HK-2 (cell line): ENCODE measurements at regions not wholly inside any gene's neighbourhood (a gene's known extent, or its start where the extent isn't known, plus 50 kb on each side); places are given as distances from the start of the nearest gene placed in this dataset.
"Not testable (repeated sequence)": the region's sequence is repeated elsewhere in the genome, so short reads cannot be mapped to it uniquely, and the experiment has no call there.

ENCODE experiments used
- DNase-seq: peaks from one replicate; pipeline ENCODE4 v3.0.0-alpha.2; 2018; ENCODE audit not compliant: unreplicated experiment

DNA sequence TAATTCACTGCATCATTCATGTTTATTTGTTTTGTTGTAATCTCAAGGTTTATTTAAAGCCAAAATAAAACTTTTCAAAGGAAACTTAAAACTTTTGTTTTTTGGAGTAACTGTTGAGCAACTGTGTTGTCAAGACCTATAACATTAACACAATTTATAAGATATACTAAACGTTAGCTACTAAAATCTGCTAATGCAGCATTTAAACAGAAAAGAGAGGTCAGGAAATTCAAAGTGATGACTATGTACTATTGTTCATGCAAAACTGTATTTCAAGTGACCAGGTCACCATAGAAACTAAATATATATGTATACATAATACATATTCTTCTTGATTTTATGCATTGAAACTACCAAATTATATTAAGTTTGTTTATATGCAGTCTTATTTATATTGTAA lies 1740.9 kb downstream of the EFNA5 start:
- DNase-seq: no peak

DNA sequence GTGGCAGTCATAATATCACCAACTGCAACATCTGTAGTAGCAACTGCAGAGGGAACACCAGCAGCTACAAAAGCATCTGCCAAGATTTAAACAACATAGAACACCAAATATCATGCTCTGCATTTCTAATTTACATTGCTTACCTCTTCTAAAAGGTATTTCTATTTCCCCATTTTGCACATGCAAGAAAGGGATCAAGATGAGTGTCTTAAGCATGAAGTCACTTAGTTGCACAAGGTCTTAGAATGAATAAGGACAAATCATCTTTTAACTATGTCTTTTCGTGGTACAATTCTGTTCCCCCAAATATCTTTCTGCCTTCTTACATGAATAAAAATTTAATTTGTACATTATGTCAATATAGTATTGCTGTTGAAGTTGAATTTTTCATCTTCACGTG lies 1746.4 kb downstream of the EFNA5 start:
- no peak for DNase-seq

DNA sequence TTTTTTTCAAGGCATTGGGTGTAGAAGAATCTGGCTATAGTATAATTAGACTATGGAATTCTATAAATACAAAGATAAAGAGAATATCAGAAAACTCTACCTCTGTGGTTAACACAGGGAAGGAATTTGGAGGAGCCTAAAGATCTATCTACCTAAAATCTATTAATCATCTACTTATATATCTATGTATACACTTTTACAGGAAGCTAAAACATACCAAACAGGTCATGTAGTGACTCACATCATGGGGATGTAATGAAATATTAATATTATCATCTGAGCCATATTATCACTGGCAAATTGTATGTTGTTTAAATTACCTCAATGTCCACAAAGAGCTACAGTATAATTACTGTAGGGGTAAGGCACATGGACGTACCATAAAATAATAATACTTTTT lies 1748.2 kb downstream of the EFNA5 start:
- no peak for DNase-seq

DNA sequence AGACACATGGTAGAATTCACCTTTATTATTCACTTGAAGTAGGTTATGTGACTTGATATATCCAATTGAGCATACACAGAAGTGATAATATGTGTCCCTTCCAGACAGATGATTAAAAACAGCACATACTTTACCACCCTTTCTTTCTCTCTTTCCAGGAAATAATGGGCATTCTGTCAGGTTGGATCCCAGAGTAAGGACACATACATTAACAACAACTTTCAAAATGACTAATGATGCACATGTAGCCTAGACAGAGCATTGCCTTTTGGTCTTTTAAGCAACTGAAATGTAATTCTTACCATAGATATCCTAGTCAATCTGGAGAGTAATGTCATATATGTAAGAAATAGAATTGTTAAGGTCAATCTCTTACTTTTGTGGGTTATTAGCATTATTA lies 1748.7 kb downstream of the EFNA5 start:
- DNase-seq: no peak

DNA sequence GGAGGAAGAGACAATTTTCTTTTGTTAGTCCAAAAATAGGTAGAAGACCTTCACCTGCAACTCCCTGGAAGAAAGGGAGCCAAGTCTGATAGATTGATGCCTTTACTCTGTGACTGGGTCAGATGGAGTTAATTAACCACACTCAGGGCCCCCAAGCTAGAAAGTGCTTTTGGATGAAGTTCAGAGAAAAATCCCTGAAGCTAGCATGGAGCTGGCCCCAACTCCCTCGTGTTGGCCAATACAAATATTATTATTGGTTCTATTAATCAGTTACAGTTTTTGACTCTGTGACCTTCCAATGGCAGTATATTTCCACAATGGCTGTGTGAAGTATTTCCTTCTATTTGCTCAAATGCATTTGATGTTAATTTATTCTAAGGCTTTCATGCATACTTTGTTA lies 1753.5 kb downstream of the EFNA5 start:
- DNase-seq: no peak

DNA sequence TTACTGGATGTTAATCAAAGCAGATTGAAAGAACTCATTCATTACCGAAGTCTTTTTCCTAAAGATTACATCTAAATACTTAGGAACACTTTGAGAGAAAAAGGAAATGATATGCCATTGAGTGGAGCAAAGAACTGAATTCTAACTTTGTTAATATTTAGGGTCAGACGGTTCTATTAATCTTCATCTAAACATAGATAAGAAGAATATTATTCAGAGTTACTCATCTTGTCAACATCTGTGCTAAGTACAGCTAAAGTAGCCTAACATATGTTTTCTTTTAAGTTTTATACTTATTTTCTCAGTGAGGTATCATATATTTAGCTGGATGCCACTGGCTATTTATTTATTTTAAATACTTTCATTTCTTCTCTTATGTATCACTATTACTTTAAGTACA lies 1763.7 kb downstream of the EFNA5 start:
- DNase-seq: no peak

DNA sequence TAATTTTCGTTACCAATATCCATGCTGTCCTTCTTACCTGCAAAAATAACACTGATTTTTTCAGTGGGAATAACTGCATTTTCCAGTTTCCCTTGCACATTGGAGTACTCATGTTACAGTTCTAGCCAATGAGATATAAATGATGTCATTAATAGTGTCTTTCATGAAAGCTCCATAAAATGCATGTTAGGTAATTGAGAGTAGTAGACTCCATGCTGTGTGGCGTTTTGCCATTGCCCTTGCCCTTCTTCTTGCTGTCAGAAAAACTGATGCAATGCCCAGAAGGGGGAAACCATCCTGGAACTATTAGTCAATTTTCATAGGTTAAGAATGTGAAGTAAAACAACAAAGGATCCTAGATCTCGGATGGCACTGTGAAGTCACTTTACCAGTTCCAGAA lies 1765.3 kb downstream of the EFNA5 start:
- no peak for DNase-seq

DNA sequence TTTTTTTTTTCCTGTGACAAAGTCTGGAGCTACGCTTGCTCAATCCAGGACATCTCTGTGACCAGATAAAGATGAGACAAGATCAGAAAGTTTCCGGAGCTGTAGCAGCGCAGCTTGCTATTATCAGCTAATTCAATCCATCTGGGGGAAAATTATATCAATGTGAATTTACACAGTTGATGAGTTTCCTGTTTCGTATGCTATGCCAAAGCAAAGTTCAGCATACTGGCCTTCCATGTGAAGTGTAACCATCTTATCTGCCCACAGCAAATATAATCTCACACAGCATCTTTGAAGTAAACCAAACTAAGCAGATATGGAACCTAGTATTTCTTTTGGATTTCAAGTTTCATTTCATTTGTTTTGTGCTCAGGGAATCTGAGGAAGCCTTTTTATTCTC lies 1767.7 kb downstream of the EFNA5 start:
- DNase-seq: no peak

DNA sequence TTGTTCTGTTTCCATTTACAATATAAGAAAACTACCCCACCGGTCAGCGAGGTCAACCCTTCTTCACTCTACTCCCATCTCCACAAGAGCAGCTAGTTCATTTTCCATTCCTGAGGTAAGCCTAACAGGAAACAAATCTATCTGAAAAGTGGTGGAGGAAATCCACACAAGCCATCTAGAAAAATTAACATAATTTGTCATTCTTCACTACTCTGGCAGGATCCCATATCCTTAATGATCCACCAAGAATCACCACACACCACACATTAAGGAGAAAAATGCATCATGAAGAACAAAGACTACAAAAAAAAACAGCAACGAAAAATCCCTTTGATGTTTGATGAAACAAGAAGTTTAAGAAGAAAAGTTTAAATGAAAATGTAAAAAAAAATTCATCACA lies 1771.0 kb downstream of the EFNA5 start:
- no peak for DNase-seq

DNA sequence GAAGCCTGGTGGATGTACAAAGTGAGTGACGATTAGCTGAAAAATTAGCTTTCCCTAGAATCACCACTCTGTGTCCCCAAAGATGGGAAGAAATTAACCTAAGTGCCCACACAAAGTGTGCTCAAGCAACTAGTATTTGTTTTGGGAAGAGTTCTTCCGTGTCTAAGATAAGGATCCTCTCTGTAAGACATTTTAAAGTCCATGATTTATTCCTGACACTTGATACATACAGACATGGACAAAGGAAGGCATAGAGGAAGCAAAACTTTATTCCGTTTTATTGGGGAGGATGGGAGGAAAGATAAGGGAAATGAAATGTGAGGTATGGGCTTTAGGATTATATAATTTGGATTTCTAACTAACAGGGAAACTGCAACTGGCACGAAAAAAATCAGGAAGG lies 1772.6 kb downstream of the EFNA5 start:
- DNase-seq: no peak

DNA sequence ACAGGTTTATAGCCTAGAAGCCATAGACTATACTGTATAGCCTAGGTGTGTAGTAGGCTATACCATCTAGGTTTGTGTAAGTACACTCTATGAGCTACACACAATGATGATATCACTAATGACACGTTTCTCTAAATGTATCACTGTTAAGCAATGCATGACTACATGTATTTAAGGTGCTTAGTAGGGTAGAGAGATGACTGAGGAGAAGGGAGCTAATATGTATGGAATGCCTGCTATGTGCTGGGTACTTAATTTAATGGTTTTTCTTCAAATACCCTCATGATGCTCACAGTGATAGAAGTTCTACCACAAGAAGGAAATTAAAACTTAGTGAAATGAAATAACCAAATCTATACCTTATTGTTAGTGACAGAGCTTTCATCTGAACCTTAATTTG lies 1785.5 kb downstream of the EFNA5 start:
- DNase-seq: no peak

DNA sequence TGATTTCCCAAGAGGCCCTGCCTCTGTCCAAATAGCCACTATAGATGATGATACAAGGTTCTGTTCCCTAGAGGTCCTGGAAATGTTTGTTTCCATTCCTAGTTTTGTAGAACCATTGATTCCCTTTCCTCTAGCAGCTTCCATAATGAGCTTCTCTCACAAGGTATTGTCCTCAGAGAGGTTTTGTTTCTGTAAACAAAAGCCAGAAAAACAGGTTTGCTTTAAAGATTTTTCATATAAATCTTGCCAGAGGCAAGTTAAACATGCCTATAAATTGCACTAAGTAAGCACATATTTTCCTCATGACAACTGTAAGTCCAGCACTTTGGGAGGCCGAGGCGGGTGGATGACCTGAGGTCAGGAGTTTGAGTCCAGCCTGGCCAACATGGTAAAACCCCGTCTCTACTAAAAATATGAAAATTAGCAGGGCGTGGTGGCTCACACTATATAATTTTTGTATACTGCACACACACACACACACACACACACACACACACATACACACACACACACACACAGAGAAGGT lies 1787.7 kb downstream of the EFNA5 start:
- DNase-seq: no peak

DNA sequence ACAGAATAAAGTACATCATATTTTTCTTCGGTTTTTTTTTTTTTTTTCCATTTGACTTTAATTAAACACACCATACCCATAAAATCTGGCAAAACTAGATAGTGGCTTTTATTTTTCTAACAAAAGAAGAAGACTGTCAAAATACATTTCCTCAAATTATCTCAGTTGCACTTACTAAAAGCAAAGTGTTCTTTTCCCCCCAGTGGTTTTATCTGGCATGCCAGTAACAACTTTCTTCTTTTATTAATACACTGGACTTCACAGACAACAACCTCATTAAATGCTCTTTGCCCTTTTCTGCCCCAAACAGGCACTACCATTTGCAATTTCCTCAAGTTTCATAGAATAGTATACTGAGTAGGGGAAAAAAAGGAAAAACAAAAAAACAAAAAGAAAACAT lies 1792.3 kb downstream of the EFNA5 start:
- DNase-seq: no peak

DNA sequence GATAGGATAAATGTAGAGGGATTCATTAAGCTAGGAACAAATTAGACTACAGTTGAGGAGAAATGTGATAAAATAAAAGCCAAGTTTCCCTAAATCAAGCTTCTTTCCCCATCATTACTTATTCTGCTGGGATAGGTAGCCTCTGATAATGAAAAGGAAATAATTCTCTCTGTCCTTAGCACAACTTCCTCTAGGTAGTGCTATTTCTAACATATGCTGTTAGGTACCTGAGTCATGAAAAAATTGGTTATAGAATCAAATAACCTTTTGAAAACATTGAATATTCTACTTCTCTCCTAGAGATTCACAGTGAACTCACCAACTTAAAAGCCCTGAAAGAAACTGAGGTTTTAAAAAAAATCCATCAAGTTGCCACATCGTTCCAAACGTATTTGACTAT lies 1793.1 kb downstream of the EFNA5 start:
- DNase-seq: no peak

DNA sequence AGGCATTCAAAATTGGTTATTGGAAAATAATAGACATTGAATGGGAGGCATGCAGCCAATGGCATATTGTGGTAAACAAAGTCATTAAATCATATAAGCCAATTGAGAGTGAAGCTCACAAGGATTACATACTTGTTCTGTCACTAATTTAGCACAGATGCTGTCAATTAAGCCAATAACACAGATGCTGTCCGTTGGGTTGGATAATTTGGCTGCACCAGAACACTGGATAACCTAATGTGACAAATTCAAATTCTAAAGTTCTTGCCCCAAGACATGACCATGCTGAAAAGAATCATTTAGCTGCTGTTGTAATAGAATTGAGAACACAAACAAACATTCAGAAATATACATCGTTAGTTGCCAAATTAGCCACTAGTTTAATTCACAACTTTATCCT lies 1796.4 kb downstream of the EFNA5 start:
- DNase-seq: no peak

DNA sequence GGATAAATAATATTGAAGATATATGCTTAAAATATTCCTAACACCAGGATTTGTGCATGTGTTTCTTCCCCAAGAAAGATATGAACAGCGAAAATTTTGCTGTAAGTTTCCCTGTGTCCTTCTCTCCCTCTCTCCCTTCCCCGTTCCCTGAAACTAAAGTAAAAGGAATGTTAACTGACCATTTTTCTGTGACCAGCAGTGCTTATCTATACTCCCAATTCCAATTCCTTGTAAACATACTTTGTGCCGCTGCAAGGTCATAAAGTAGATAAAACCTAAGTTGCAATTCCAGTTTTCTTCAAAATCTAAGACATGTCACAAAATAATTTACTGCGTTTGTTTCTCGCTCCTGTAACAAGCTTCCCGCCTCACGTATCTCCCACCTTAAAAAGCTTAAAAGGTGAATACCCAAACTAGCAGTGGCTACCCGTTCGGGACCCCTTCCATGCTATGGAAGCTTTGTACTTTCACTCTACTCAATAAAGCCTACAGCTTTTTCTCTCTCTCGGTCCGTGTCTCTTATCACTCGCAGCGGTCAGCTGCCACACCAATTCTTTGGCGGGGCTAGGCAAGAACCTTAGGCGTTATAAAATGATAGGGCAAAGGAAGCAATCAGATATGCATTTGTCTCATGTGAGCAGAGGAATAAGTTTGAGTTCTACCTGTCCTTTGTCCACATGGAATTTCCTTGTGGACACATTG lies 1798.0 kb downstream of the EFNA5 start:
- no peak for DNase-seq

DNA sequence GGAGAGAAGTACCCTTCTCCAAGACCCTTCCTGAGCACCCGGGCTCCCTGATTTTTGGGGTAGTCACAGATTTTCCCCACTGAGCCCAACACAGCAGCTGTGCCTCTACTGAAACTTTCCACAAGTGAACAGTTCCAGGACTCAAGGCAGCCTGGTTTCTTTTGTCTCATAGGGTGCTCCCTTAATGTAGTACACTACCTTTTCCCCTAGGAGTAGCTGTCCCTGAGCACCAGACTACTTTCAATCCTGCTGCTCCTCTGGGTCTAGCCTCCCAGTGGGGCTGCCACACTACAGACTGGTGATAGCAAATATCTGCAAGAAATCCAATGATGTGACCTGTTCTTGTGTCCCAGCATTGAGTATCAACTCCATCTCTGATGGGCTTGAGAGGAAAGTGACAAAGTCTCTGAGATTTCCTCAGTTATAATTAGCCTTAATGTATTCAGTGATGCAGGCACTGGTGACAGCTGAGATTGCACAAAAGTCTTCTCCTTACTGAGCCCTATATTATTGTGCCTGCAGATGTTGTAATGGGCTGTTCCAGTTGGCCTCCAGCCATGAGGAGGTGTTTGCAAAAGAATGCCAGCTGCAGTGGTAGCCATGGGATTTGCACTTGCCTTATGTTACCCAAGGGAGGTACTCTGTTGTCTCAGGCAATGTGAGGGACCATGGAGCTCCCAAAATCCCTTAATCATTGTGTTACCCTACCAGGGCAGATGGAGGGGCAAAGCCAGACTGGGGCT lies 1802.5 kb downstream of the EFNA5 start:
- DNase-seq: no peak

DNA sequence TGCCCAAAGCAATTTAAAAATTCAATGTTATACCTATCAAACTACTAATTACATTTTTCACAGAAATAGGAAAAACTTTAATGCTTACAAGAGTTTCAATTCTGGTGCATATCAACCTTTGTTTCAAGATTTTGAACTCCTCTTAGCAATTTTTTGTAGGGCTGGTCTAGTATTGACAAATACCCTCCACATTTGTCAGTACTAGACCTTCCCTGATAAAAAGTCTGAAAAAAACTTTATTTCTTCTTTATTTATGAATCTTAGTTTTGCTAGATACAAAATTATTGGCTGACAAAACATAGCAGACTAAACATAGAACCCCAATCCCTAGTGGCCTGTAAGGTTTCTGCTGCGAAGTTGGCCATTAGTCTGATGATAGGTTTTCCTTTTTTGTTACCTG lies 1804.9 kb downstream of the EFNA5 start:
- no peak for DNase-seq

DNA sequence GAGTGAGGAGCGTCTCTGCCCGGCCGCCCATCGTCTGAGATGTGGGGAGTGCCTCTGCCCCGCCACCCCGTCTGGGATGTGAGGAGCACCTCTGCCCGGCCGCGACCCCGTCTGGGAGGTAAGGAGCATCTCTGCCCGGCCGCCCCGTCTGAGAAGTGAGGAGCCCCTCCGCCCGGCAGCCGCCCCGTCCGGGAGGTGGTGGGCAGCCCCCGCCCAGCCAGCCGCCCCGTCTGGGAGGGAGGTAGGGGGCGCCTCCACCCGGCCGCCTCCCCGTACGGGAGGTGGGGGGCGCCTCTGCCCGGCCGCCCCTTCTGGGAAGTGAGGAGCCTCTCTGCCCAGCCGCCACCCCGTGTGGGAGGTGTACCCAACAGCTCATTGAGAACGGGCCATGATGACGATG lies 1811.4 kb downstream of the EFNA5 start:
- not testable (repeated sequence) for DNase-seq

DNA sequence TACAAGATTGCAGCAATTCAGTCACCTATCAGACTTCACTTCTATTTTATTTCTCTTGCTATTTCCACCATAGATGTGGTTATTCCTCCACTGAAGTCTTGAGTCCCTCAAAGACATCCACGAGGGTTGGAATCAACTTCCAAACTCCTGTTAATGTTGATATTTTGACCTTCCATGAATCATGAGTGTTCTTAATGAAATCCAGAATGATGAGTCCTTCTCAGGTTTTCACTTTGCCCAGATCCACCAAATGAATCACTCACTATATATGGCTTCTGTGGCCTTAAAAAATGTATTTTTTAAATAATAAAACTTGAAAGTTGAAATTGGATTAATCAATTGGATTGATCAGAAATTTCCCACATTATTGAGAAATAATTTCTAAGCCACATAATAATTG lies 1821.0 kb downstream of the EFNA5 start:
- DNase-seq: no peak

DNA sequence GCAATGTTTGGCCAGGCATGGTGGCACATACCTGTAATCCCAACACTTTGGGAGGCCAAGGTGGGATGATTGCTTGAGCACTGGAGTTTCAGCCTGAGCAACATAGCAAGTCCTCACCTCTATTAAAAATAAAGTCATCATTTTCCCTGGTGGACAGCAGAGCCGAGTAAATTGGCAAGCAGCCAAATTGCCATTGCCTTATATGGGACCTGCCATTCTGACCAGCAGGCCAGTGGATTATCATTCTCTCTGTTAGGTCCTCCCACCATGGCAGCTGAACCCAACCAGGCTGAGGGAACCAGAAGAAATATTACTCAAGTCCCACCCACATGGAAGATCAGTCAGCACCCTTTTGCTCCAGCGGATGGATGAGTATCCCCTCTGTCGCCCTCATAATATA lies 1829.9 kb downstream of the EFNA5 start:
- no peak for DNase-seq

DNA sequence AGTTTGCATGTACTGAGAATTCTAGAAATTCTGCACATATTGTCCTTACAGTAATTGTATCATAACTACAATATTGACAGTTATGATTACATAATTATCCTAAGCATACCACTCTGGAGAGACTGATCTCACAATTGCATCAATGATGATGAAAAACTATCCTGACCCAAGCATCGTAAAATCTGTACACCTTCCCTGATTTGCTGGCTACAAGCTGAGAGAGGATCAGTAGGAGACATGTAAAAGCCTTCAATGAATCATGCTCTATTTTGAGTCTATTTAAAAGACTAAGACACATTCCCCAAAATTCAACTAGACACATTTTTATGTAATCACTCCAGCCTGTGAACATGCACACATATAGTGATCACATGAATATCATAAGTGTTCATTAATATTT lies 1833.8 kb downstream of the EFNA5 start:
- DNase-seq: no peak

DNA sequence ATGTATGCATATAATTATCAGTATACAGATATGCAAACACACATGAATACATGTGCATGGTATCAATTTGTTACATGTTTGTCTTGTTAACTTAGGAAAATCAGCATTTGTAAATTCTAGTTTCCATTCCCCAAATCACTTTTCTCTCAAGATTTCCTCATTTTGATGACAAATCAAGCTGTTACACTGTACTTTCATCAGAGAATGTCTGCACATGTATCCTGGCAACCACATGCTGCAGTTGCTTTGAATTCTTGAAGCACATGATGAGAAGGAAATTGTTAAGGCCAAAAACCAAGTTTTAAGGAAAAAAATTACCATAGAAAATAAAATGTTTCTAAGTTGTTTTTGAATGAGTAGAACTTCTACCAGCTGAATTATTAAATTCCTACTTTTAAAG lies 1834.5 kb downstream of the EFNA5 start:
- no peak for DNase-seq

DNA sequence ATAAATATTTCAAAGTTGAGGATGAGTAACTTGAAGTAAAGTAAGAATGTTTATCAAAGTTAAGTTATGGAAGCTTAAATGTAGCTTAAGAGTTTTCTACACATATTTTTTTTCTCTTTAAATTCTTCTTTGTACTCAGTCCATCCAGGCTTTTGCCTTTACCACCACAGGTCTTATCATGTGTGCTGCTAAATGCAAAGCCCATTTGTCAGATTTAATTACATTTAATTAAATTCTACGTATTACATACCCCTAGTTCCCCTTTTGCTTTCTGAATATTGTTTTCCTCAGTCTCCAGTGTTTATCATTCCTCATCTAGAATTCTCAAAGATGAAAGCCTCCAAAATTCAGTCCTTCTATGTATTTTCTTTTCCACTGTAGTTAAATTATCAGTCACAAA lies 1841.9 kb downstream of the EFNA5 start:
- no peak for DNase-seq
